Astrocyte of the cerebellum (primary cell): ENCODE measurements at regions not wholly inside any gene's neighbourhood (a gene's known extent, or its start where the extent isn't known, plus 50 kb on each side); places are given as distances from the start of the nearest gene placed in this dataset.

Experiments used
- DNase-seq: peaks from one replicate; pipeline ENCODE4 v3.0.0-alpha.2; 2011; ENCODE audit warnings: low read depth
- H3K4me3 ChIP-seq: 2 replicates; pipeline ENCODE4 v1.5.1; 2011; ENCODE audit warnings: mild to moderate bottlenecking, low read depth, low read length, moderate library complexity
- CTCF ChIP-seq: IDR thresholded peaks from 2 replicates; pipeline ENCODE4 v1.5.1; 2012; ENCODE audit warnings: low read length, low read depth, moderate library complexity, mild to moderate bottlenecking; ENCODE audit errors: missing control alignments
- in situ Hi-C: cut with HindIII; loops from 2 replicates; pipeline ENCODE4 v1.10.0; 2017; ENCODE audit warnings: low sequenced_read_pairs

- in situ Hi-C loops, result no loop called here
- no peak for TF ChIP-seq CTCF
- no peak for DNase-seq
- H3K4me3 ChIP-seq, result no peak overlapping the region
These were observed 544.3 kb upstream of the MGMT start for GRCh38 chr10:128922619-128923196.

DNA sequence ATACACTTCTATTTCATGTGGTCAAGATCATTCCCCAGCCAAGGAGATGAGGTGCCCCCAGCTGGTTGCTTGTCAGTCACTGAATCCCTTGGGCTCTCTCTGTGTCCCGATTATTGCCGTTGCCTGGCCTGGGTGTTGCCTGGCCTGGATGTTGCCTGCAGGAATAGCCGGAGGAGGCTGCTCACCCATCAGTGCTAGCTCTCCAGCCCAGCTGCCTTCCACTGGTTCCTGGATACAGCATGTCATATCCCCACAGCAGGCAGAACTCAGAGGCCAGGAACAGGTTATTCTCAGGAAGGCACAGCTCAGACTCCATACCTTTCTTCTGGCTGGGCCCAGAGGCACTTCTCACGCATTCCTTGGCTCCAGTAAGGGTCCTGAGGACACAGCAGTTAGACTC, 542.1 kb upstream of the MGMT start:
- in situ Hi-C loops, result no loop called here
- DNase-seq, result no peak
- TF ChIP-seq CTCF, result no peak
- no peak overlapping the region for H3K4me3 ChIP-seq

- in situ Hi-C loops, result no loop called here
- DNase-seq, result no peak
- TF ChIP-seq CTCF, result no peak
- no peak overlapping the region for H3K4me3 ChIP-seq
These were observed 540.3 kb upstream of the MGMT start for GRCh38 chr10:128926711-128927110.

GRCh38 chr10:128927497-128928161, 539.4 kb upstream of the MGMT start:
- in situ Hi-C loops, result no loop called here
- TF ChIP-seq CTCF, result no peak
- DNase-seq, result peak; percentile 24
- H3K4me3 ChIP-seq, result no peak overlapping the region

DNA sequence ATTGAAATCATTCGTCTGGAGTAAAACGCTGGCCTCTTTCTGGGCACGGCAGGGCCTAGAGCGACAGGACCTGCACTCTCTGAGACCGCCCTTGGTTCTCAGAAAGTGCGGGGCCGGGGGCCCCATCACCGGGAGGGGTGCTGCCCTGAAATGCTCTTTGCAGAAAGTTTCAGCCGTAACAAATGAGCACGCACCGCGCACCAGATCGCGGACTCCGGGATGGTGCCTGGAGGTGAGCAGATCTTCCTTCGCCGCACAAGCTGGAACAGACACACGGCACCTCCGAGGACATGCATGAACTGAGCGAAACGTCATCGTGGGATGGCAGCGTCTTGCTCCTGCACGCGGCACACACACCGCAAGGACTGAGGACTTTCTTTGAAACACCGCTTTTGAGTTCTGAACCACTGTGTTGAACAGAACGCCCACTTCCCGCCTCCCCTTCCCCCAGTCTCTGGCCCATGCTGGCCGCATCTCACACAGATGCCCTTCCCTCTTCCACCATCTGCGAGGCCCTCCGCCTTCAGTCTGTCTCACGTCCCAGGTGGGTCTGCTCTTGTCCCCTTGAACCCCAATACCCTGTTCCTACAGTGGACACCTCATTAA, 538.7 kb upstream of the MGMT start:
- in situ Hi-C loops, result no loop called here
- DNase-seq, result no peak
- H3K4me3 ChIP-seq, result no peak overlapping the region
- no peak for TF ChIP-seq CTCF

DNA sequence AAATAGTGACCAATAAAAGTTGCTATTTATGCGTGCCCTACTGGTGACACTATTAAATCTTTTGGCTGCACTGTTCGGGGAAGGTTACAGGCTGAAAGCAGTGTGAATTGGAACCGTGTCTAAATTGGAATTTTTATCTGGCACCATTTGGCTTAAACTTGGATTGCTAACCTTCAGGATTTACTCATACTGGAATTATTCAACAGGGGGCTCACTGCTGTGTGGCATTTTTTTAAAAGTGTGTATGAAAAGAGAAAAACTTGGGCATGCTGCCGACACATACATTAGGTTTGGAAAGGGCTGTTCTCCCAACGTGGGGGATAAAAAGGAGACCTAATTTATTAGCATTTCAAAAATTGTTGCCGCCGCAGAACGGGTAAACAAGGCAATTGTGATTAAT, 537.9 kb upstream of the MGMT start:
- peak; percentile 45 for DNase-seq
- in situ Hi-C loops, result no loop called here
- H3K4me3 ChIP-seq, result no peak overlapping the region
- no peak for TF ChIP-seq CTCF
